Upper lobe of left lung (tissue), 6 donors: ENCODE measurements at regions not wholly inside any gene's neighbourhood (a gene's known extent, or its start where the extent isn't known, plus 50 kb on each side); places are given as distances from the start of the nearest gene placed in this dataset.

Experiments used
- ATAC-seq, 2 donors: fragments of 200-7000 bp; cut with Tn5 transposase; one replicate each; pipeline ENCODE4 v1.9.1; 2022; ENCODE audit warnings: mild to moderate bottlenecking in 2 of 2, moderate library complexity in 2 of 2; ENCODE audit not compliant: low FRiP score in 2 of 2
- DNase-seq, 2 donors: peaks; one replicate each; pipeline ENCODE4 v3.0.0-alpha.2; 2019 to 2020
- H3K27ac ChIP-seq, 4 donors: fragments of 200-600 bp; sonication (generic); one replicate each; pipeline ENCODE4 v1.5.1; 2016 to 2019
- H3K27me3 ChIP-seq, 4 donors: fragments of 200-600 bp; sonication (generic); one replicate each; pipeline ENCODE4 v1.5.1; 2017 to 2019
- H3K36me3 ChIP-seq, 4 donors: fragments of 200-600 bp; sonication (generic); one replicate each; pipeline ENCODE4 v1.5.1; 2016 to 2019
- H3K4me1 ChIP-seq, 4 donors: fragments of 200-600 bp; sonication (generic); one replicate each; pipeline ENCODE4 v1.5.1; 2018 to 2019
- H3K4me3 ChIP-seq, 4 donors: fragments of 200-600 bp; sonication (generic); one replicate each; pipeline ENCODE4 v1.5.1; 2017 to 2019; ENCODE audit warnings: mild to moderate bottlenecking in 2 of 4, moderate library complexity in 1 of 4
- H3K9me3 ChIP-seq, 4 donors: fragments of 200-600 bp; sonication (generic); one replicate each; pipeline ENCODE4 v1.5.1; 2018 to 2019
- EP300 ChIP-seq, 4 donors: sonication (generic); formaldehyde crosslinking; IDR thresholded peaks; one replicate each; pipeline ENCODE4 v1.5.1; 2017; ENCODE audit warnings: antibody characterized with exemption in 4 of 4, control low read depth in 2 of 4
- POLR2A ChIP-seq, 4 donors: fragments of 450-650 bp; IDR thresholded peaks; one replicate each; pipeline ENCODE4 v1.5.1; 2016 to 2017; ENCODE audit warnings: antibody characterized with exemption in 4 of 4, mild to moderate bottlenecking in 2 of 4
- POLR2AphosphoS5 ChIP-seq, 2 donors: sonication (generic); formaldehyde crosslinking; IDR thresholded peaks; one replicate each; pipeline ENCODE4 v1.5.1; 2017; ENCODE audit warnings: antibody characterized with exemption in 2 of 2
- WGBS, 2 donors: methylation state at CpG; one replicate each; pipeline ENCODE4 v1.1.5; 2017 to 2018; 5-methylcytosine and 5-hydroxymethylcytosine counted together
- TF ChIP-seq, protein P1 (sequence below), 6 experiments: fragments of 450-650 bp in 4 of 6; fragments of 200-600 bp in 2 of 6; sonication (generic) in 2 of 6; IDR thresholded peaks; one replicate each; pipeline ENCODE4 v1.5.1; 2016 to 2019; ENCODE audit warnings: antibody characterized with exemption in 6 of 6
- donor health status: DM: no; HTN: no; CAD: no; lungs with moderate emphysema.
- donor health status: DM: no; HTN: yes; CAD: no; lungs with severe emphysema.

DNA sequence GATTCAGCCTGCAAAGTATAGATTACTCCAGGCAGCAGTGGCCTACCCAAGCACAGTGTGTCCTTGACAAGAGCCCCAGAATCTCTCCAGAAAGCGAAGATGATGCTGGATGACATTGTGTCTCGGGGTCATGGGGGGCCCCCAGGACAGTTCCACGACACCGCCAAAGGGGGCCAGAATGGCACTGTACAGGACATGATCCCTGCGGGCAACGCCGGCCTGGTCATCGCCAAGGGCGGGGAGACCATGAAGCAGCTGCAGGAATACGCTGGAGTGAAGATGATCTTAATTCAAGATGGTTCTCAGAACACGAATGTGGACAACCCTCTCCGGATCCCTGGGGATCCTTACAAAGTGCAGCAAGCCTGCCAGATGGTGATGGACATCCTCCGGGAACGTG, 107.0 kb upstream of the MTAP start:
- Histone ChIP-seq H3K27ac (no peak overlapping the region), H3K4me1 (no peaks in the 10 kb centered on the region), H3K27me3 (peaks cover 0 to 2% (median 0%) of the 10 kb centered on the region in 4 donors), H3K36me3 (no peaks in the 10 kb centered on the region), H3K9me3 (peaks cover 0 to 15% (median 0%) of the 10 kb centered on the region in 4 donors), H3K4me3 (no peak overlapping the region)
- TF ChIP-seq, protein P1, sequence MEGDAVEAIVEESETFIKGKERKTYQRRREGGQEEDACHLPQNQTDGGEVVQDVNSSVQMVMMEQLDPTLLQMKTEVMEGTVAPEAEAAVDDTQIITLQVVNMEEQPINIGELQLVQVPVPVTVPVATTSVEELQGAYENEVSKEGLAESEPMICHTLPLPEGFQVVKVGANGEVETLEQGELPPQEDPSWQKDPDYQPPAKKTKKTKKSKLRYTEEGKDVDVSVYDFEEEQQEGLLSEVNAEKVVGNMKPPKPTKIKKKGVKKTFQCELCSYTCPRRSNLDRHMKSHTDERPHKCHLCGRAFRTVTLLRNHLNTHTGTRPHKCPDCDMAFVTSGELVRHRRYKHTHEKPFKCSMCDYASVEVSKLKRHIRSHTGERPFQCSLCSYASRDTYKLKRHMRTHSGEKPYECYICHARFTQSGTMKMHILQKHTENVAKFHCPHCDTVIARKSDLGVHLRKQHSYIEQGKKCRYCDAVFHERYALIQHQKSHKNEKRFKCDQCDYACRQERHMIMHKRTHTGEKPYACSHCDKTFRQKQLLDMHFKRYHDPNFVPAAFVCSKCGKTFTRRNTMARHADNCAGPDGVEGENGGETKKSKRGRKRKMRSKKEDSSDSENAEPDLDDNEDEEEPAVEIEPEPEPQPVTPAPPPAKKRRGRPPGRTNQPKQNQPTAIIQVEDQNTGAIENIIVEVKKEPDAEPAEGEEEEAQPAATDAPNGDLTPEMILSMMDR (IDR thresholded peaks at IDR 0.05) = no peak
- TF ChIP-seq POLR2A (IDR thresholded peaks at IDR 0.05) = no peak
- no peak for TF ChIP-seq EP300 (IDR thresholded peaks at IDR 0.05)
- no peak for TF ChIP-seq POLR2AphosphoS5 (IDR thresholded peaks at IDR 0.05)
- 97 to 99% methylated on average over 12 to 14 of the region's 14 CpGs for WGBS, 2 donors
- peak in 1 of 2 donors; percentile 64 for DNase-seq
- ATAC-seq = peak; percentile 48 to 69

DNA sequence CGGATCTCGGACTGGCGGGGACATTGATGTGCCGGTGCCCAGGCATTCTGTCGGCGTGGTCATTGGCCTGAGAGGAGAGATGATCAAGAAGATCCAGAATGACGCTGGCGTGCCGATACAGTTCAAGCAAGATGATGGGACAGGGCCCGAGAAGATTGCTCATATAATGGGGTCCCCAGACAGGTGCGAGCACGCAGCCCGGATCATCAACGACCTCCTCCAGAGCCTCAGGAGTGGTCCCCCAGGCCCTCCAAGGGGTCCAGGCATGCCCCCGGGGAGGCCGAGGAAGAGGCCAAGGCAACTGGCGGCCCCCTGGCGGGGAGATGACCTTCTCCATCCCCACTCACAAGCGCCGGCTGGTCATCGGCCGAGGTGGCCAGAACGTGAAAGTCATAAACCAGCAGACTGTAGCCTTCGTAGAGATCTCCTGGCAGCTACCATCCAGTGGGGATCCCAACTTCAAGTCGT, 106.5 kb upstream of the MTAP start:
- peak in 1 of 2 donors; percentile 53 for ATAC-seq
- Histone ChIP-seq H3K27me3 (peaks cover 0 to 2% (median 0%) of the 10 kb centered on the region in 4 donors), H3K9me3 (peaks cover 0 to 15% (median 0%) of the 10 kb centered on the region in 4 donors), H3K4me3 (no peak overlapping the region), H3K27ac (no peak overlapping the region), H3K36me3 (no peaks in the 10 kb centered on the region), H3K4me1 (no peaks in the 10 kb centered on the region)
- WGBS, 2 donors = 96 to 98% methylated on average over 8 to 25 of the region's 25 CpGs
- TF ChIP-seq, protein P1 (IDR thresholded peaks at IDR 0.05) = no peak
- TF ChIP-seq POLR2A (IDR thresholded peaks at IDR 0.05) = no peak
- DNase-seq = peak in 1 of 2 donors; percentile 71

DNA sequence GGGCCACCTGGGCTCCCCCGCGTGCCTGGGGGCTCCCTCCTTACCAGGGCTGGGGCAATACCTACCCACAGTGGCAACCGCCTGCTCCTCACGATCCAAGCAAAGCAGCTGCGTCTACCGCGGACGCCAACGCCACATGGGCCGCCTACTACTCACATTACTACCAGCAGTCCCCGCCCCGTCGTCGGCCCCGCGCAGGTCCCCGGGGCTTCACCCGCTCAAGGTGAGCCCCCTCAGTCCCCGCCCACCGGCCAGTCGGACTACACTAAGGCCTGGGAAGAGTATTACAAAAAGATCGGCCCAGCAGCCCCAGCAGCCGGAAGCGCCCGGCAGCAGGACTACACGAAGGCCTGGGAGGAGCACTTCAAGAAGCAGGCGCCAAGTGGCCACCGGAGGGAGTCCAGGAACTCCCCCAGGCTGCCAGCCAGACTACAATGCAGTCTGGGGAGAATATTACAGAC, 106.0 kb upstream of the MTAP start:
- Histone ChIP-seq H3K9me3 (peaks cover 0 to 15% (median 0%) of the 10 kb centered on the region in 4 donors), H3K4me3 (no peak overlapping the region), H3K27ac (no peak overlapping the region), H3K36me3 (no peaks in the 10 kb centered on the region), H3K27me3 (no peaks in the 10 kb centered on the region), H3K4me1 (no peaks in the 10 kb centered on the region)
- TF ChIP-seq POLR2A (IDR thresholded peaks at IDR 0.05) (no peak), POLR2AphosphoS5 (IDR thresholded peaks at IDR 0.05) (no peak), EP300 (IDR thresholded peaks at IDR 0.05) (no peak)
- TF ChIP-seq, protein P1 (IDR thresholded peaks at IDR 0.05) = no peak
- WGBS, 2 donors = 57 to 72% methylated on average over 17 to 28 of the region's 28 CpGs
- peak in 1 of 2 donors; percentile 49 for ATAC-seq
- peak in 1 of 2 donors; percentile 85 for DNase-seq

DNA sequence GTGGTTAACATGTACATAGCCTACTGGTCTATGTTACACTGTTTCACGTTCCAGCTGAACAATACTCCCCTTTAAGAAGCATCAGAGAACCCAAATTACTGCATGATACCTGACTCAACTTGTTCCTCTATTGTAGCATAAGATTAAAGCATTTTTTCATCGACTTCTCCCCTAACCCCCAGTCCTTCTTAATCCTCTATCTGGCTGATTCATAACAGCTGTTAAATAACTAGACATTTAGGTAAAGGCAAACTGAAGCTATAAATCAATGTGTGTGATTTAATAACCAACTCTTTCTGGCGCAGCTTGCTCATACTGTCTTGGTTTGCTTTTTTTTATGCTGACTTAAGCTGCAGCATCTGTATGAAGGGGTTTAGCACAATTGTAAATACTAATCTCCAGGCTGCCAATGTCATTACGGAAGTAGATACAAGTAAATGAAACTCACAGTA, 94.2 kb upstream of the MTAP start:
- ATAC-seq = no peak
- TF ChIP-seq, protein P1 (IDR thresholded peaks at IDR 0.05) = no peak
- no peak for TF ChIP-seq POLR2A (IDR thresholded peaks at IDR 0.05)
- no peak for TF ChIP-seq EP300 (IDR thresholded peaks at IDR 0.05)
- TF ChIP-seq POLR2AphosphoS5 (IDR thresholded peaks at IDR 0.05) = no peak
- H3K4me3 ChIP-seq = no peak overlapping the region
- H3K27me3 ChIP-seq = no peaks in the 10 kb centered on the region
- DNase-seq = no peak
- H3K27ac ChIP-seq = no peak overlapping the region
- H3K36me3 ChIP-seq = no peaks in the 10 kb centered on the region
- no peaks in the 10 kb centered on the region for H3K4me1 ChIP-seq
- no peaks in the 10 kb centered on the region for H3K9me3 ChIP-seq
- WGBS, 2 donors = 67 to 71% methylated on average over 4 of the region's 4 CpGs

DNA sequence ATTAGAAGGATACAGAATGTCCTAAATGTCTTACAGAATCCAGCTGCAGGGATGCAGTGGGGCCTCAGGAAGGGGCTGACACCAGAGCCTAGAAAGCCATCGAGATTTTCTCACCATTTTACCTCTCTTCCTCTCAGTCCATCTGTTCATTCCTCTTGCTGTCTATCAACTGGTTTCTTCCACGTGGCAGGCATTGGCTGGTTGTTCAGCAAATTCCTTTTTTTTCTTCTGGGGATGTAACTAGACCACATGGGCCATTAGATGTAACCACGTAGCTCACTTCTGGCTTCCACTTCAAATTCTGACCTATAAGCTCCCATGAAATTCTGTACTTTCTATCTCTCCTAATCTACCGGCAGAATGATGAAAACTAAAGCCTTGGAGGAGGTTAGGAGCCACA, 93.6 kb upstream of the MTAP start:
- Histone ChIP-seq H3K27ac (no peak overlapping the region), H3K4me3 (no peak overlapping the region), H3K4me1 (no peaks in the 10 kb centered on the region), H3K9me3 (no peaks in the 10 kb centered on the region), H3K27me3 (no peaks in the 10 kb centered on the region), H3K36me3 (no peaks in the 10 kb centered on the region)
- TF ChIP-seq POLR2A (IDR thresholded peaks at IDR 0.05) (no peak), EP300 (IDR thresholded peaks at IDR 0.05) (no peak), POLR2AphosphoS5 (IDR thresholded peaks at IDR 0.05) (no peak)
- TF ChIP-seq, protein P1 (IDR thresholded peaks at IDR 0.05) = no peak
- no peak for ATAC-seq
- WGBS, 2 donors = 55 to 59% methylated on average over 4 of the region's 4 CpGs
- no peak for DNase-seq
